GM18868 (cell line): ENCODE measurements at regions not wholly inside any gene's neighbourhood (a gene's known extent, or its start where the extent isn't known, plus 50 kb on each side); places are given as distances from the start of the nearest gene placed in this dataset.

Experiments
- ATAC-seq: cut with Tn5 transposase; IDR thresholded peaks from one replicate; pipeline ENCODE4 v1.9.1; 2021; ENCODE audit warnings: mild to moderate bottlenecking, moderate library complexity; ENCODE audit not compliant: unreplicated experiment

DNA sequence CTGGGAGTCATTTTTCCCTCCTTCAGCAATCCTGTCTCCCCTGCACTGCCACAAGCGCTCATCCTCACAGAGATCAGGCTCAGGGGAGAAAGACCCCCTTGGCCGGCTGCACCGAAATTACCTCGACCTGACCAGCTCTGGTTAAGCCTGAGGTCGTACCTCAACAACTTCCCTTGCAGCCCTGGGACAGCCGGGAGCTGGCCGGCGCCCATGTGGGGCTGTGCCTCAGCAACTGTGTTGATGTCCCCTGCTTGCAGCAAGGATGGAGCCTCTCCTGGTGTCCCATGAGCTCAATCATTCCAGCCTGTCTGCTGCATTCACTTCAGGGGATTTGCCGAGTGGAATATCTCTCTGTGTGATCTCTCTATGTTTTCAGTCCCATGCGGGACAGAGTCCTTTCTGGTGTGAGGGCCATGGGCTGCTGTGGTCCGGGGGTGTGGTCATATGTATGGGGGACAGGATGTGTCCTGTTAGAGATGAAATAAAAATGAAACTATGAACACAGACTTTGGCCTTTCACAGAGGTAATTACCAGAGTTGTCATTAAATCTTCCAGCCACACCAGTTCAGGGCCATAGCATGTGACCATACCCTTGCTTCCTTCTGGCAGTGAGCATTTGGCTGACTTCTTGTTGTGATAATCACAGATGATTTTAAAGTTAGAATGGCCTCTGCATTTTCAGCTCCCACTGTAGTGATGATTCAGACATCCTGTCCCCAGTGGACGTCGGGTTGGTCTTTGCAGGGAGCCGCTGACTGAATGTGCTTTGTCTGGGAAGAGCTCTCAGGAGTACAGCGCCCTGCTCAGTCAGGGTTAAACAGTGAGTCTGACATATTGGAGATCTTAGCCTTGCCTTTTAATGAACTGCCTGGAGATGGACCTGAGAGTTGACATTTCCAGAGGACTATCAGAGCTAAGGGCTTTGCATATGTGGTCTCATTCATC is 405.9 kb downstream of the AACS start:
- peak; percentile 33 for ATAC-seq

- ATAC-seq: no peak
These were observed 408.3 kb downstream of the AACS start for GRCh38 chr12:125473501-125473900.

GRCh38 chr12:125487336-125487735 is 422.1 kb downstream of the AACS start:
- no peak for ATAC-seq

GRCh38 chr12:125491553-125491952 is 426.3 kb downstream of the AACS start:
- ATAC-seq: no peak

DNA sequence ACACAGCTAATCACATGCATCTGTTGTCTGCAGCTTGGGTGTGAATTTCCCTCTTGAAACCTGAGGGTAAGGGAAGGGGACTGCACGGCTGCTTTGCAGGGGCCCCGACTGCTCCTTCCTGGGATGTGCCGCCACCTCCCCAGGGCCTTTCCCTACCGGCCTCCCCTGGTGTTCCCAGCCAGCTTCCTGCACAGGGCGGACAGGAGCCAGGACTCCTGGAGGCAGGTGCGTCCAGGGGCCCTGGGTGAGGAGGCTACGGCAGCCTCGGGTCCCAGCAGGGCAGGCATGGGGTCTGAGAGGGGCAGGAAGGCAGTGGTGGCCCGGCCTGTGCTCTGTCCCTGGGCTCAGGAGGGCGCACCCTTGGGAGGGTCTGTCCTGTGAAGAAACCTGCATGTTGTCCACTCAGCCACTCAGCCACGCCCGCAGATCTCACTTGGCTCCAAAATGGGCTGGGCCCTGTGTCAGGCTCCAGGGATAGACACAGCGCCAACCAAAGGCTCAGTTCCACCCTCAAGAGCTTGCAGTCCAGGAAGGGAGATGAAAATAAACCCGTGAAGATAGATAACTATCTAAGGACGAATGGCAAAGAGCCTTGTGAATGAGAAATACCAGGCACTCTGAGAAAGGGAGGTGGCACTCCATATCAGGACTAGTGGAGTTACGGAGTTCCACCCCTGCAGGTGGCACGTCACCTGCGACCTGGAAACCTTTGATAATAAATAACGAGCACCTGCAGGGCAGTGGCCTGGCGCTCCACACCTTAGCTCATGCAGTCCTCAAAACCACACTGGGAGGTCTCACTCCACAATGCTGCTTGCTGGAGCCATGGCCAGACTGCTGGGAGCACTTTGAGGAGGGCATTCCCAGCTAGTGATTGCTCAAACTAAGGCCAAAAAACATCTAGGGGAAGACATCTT is 427.4 kb downstream of the AACS start:
- ATAC-seq: no peak

GRCh38 chr12:125493704-125494308 is 428.6 kb downstream of the AACS start:
- no peak for ATAC-seq

GRCh38 chr12:125503128-125503527 is 437.9 kb downstream of the AACS start:
- no peak for ATAC-seq

- no peak for ATAC-seq
These were observed 444.0 kb downstream of the AACS start for GRCh38 chr12:125509195-125509594.

DNA sequence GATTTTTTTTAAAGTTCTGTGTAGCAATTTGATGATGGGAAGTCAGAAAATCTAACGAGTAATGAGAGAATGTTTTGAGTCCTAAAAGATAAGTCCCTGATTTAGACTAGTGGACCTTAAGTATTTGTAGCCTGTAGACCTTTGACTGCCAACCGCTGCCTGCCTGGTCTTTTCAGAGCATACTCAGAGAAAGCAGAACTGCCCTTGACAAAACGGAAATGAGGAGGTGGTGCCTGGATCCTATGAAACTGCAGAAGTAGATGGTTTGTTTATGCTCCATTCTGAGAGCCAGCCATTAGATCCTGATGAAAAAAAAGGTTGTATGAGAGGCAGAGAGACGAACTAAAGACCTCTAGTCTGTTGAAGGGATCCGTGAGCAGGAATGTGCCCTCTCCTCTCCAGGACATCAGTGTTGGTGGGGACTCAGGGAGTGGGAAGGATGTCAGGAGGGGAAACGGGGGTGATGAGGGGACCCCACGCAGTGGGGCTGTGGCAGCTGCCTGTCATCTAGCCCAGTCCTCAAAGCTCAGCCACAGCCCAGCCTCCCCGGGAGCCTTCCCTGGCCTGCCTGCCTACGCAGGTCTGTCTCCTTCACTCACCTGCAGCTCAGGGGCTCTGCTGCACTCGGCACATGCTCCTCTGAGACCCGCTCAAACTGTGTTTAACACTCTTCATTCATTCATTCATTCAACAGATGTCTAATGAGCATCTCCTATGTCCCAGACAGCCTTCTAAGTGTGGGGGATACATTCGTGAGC is 447.5 kb downstream of the AACS start:
- ATAC-seq: no peak

GRCh38 chr12:125515887-125516286 is 450.7 kb downstream of the AACS start:
- no peak for ATAC-seq

DNA sequence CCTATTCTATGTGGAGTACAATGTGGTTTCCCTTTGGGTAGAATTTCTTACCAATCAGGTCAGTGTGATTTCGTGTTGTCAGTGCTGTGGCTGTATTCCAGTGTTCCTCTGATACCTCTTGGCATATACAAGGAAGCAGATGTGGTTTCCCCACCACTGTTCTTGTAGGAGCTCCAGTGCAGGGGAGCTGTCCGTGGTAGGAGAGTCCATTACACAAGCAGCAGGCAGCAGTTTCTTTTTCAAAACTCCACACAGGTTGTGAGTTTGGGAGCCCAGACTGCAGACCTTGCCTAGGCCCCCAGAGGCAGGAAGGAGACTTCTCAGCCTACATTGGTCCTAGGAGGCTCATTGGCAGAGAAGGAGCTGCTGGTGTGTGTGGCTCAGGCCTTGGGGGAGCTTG is 452.8 kb downstream of the AACS start:
- no peak for ATAC-seq

DNA sequence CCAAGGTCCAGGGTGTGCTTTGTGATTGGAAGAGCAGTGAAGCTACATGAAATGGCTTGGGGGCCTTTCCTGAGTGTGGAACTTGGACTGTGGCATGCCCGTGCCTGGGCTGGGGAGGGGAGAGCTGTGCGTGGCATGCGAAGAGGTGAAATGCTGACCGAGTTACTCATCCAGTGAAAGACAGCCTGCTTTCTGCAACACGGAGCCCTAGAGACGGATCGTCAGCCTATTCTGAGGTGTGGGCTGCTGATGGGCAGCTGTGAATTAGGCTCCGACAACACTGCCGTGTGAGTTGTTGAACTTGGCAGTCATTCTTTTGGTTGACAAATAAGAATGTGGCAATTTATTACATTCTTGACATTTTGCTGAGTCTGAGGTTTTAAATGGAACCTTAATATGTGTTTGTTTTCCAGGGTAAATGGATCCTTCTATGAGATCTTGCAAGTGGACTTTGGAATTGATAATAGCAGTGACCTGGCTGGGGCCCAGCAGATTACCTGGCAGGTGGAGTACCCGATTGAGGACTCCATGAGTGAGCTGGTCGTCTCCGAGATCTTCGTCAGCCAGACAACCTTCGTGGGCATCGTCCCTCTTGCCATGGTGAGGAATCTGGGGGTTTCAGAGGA is 453.9 kb downstream of the AACS start:
- no peak for ATAC-seq

DNA sequence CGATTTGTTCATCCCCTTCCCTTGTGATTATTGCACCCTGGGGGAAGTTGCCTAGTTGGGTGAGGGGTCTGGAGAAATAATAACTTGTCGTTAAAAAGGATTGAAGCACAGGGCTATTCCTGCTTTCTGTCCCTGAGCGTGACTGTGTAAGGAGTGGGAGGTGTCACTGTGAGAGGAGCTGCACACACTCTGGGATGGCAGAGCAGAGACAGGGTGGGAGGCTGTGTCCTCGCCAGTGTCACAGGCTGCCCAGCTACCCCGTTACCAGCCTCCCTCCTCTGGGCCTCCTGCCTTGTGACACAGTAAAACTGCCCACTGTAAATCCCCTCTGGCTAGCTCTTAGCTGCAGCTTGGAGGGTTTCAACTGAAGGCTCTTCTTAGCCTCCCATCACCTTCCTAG is 460.6 kb downstream of the AACS start:
- no peak for ATAC-seq

GRCh38 chr12:125528281-125528680 is 463.0 kb downstream of the AACS start:
- no peak for ATAC-seq

DNA sequence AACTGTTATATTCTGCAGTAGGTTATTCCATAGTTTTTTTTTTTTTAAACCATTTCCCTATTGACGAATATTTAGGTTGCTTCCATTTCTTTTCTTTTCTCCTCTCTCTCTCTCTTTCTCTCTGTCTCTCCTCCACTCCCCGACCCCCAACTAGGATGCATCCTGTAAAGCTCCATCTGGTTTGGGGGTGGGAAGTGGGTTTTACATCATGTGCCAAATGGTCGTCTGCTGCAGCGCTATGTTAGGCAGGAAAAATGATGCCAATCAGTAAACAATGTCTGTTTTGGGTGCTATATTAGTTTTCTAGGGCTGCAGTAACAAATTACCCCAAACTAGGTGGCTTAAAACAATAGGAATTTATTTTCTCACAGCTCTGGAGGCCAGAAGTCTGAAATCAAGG is 465.0 kb downstream of the AACS start:
- no peak for ATAC-seq

DNA sequence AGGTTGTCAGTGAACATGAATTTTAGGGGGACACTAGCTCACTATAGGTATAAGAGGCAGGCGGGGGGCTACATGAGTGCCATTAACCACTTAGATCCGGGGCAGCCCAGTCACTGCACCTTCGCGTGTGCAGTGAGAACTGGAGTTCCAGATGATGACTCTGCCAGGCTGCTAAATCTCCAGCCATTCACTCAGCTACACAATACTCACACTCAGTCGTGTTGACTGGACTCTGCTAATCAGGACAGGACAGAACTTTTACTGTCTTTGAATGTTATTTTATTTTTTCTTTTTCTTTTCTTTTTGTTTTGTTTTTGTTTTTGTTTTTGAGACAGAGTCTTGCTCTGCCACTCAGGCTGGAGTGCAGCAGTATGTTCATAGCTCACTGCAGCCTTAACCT is 465.6 kb downstream of the AACS start:
- ATAC-seq: no peak

- ATAC-seq: no peak
These were observed 466.3 kb downstream of the AACS start for GRCh38 chr12:125531574-125531973.

DNA sequence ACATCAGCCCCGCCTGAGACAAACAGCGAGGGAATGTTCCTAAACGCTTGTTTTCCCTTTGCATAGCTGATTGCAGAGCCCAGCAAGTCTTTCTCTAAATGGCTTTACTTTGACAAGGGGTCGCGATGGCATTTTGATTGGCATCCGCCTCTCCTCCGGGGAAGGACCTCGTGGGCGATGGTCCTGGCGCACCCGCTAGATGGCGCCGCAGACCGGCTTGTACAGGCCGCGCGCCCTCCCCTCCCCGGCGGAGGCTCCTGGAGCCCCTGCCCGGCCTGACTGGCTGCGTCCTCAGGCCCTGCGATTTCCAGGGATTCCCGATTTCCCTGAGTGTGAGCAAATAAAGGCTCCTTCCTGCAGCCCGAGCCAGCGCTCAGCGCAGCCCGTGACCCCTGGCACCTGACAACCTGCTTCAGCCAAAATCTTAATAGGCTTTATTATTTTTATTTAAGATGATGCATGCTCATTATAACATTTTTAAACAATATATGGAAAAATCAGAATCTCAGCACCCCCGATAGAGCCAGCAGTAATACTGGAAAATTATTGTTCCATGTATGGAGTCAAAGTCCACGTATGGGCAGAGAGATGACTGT is 468.3 kb downstream of the AACS start:
- peak; percentile 81 for ATAC-seq

- no peak for ATAC-seq
These were observed 473.4 kb downstream of the AACS start for GRCh38 chr12:125538401-125539199.
